ENCODE measurements at regions not wholly inside any gene's neighbourhood (a gene's known extent, or its start where the extent isn't known, plus 50 kb on each side); places are given as distances from the start of the nearest gene placed in this dataset.

- intact Hi-C loops (cut with DNase I): no loop called here
- H3K4me3 ChIP-seq: no peak overlapping the region
- no peak for TF ChIP-seq CTCF (IDR thresholded peaks at IDR 0.05)
- no peak for TF ChIP-seq EP300 (IDR thresholded peaks at IDR 0.05)
- TF ChIP-seq POLR2A (IDR thresholded peaks at IDR 0.05): no peak
- 70 to 83% (median 80%) methylated on average over 1 of the region's 1 CpG for WGBS, 3 donors
- no peaks in the 10 kb centered on the region for H3K36me3 ChIP-seq
- H3K9me3 ChIP-seq: no peaks in the 10 kb centered on the region
- no peaks in the 10 kb centered on the region for H3K27me3 ChIP-seq
- no peak overlapping the region for H3K27ac ChIP-seq
- no peak for DNase-seq
- no peaks in the 10 kb centered on the region for H3K4me1 ChIP-seq (ENCODE audit: insufficient read depth)
These were observed 518.9 kb downstream of the MID1IP1 start for GRCh38 chrX:39320165-39320564.

GRCh38 chrX:39322496-39322895 is 521.2 kb downstream of the MID1IP1 start:
- no peaks in the 10 kb centered on the region for H3K9me3 ChIP-seq
- intact Hi-C loops (cut with DNase I): no loop called here
- 52 to 67% (median 64%) methylated on average over 5 of the region's 5 CpGs for WGBS, 3 donors
- DNase-seq: no peak
- H3K27me3 ChIP-seq: no peaks in the 10 kb centered on the region
- no peaks in the 10 kb centered on the region for H3K36me3 ChIP-seq
- H3K27ac ChIP-seq: no peak overlapping the region
- H3K4me1 ChIP-seq (ENCODE audit: insufficient read depth): no peaks in the 10 kb centered on the region
- TF ChIP-seq POLR2A (IDR thresholded peaks at IDR 0.05): no peak
- TF ChIP-seq EP300 (IDR thresholded peaks at IDR 0.05): no peak
- TF ChIP-seq CTCF (IDR thresholded peaks at IDR 0.05): no peak
- H3K4me3 ChIP-seq: no peak overlapping the region

GRCh38 chrX:39324233-39324930 is 523.1 kb downstream of the MID1IP1 start:
- no peak for TF ChIP-seq POLR2A (IDR thresholded peaks at IDR 0.05)
- TF ChIP-seq CTCF (IDR thresholded peaks at IDR 0.05): no peak
- TF ChIP-seq EP300 (IDR thresholded peaks at IDR 0.05): no peak
- WGBS, 3 donors: 48 to 65% (median 58%) methylated on average over 2 of the region's 2 CpGs
- Histone ChIP-seq H3K4me3 (no peak overlapping the region), H3K4me1 (ENCODE audit: insufficient read depth) (no peaks in the 10 kb centered on the region), H3K27me3 (no peaks in the 10 kb centered on the region), H3K9me3 (no peaks in the 10 kb centered on the region), H3K36me3 (no peaks in the 10 kb centered on the region), H3K27ac (no peak overlapping the region)
- intact Hi-C loops (cut with DNase I): no loop called here
- DNase-seq: no peak

GRCh38 chrX:39327255-39327654 is 526.0 kb downstream of the MID1IP1 start:
- no peak for DNase-seq
- no peak overlapping the region for H3K27ac ChIP-seq
- H3K27me3 ChIP-seq: no peaks in the 10 kb centered on the region
- no peaks in the 10 kb centered on the region for H3K4me1 ChIP-seq (ENCODE audit: insufficient read depth)
- no peaks in the 10 kb centered on the region for H3K36me3 ChIP-seq
- intact Hi-C loops (cut with DNase I): no loop called here
- H3K9me3 ChIP-seq: no peaks in the 10 kb centered on the region
- 65 to 68% (median 66%) methylated on average over 7 of the region's 7 CpGs for WGBS, 3 donors
- no peak overlapping the region for H3K4me3 ChIP-seq
- no peak for TF ChIP-seq POLR2A (IDR thresholded peaks at IDR 0.05)
- TF ChIP-seq EP300 (IDR thresholded peaks at IDR 0.05): no peak
- TF ChIP-seq CTCF (IDR thresholded peaks at IDR 0.05): no peak

Measured in ovary (tissue), 7 donors.